CD14-positive monocyte (primary cell): ENCODE measurements at regions not wholly inside any gene's neighbourhood (a gene's known extent, or its start where the extent isn't known, plus 50 kb on each side); places are given as distances from the start of the nearest gene placed in this dataset.

Experiments
- DNase-seq, 3 donors: peaks; one replicate each; pipeline ENCODE4 v3.0.0-alpha.2; 2011 to 2022
- H2AFZ ChIP-seq: 2 replicates; pipeline ENCODE4 v1.6.0; 2012; ENCODE audit warnings: mild to moderate bottlenecking, low read depth, low read length, inconsistent platforms; ENCODE audit not compliant: insufficient read depth, poor library complexity, severe bottlenecking
- H3K27ac ChIP-seq, 2 donors: 1 replicate in 1 of 2; 2 replicates in 1 of 2; pipeline ENCODE4 v1.5.1; 2012 to 2013; ENCODE audit warnings: low read length in 2 of 2, control low read depth in 1 of 2, inconsistent platforms in 1 of 2, low read depth in 1 of 2, mild to moderate bottlenecking in 1 of 2
- H3K27me3 ChIP-seq, 2 donors: one replicate each; pipeline versions ENCODE4 v1.6.0 to v1.6.1; 2011 to 2013; ENCODE audit warnings: low read length in 2 of 2; ENCODE audit not compliant: control insufficient read depth in 2 of 2, insufficient read depth in 2 of 2
- H3K36me3 ChIP-seq, 2 donors: replicated peaks in 1 of 2; 1 replicate in 1 of 2; 2 replicates in 1 of 2; pipeline versions ENCODE4 v1.5.1 to v1.6.1; 2012 to 2013; ENCODE audit warnings: low read length in 2 of 2, control low read depth in 1 of 2, inconsistent platforms in 1 of 2, mild to moderate bottlenecking in 1 of 2; ENCODE audit not compliant: insufficient read depth in 2 of 2, control insufficient read depth in 1 of 2
- H3K4me1 ChIP-seq, 2 donors: 1 replicate in 1 of 2; 2 replicates in 1 of 2; pipeline versions ENCODE4 v1.5.1 to v1.6.1; 2012 to 2013; ENCODE audit warnings: low read length in 2 of 2, control low read depth in 1 of 2, inconsistent platforms in 1 of 2, mild to moderate bottlenecking in 1 of 2, moderate library complexity in 1 of 2; ENCODE audit not compliant: insufficient read depth in 2 of 2, control insufficient read depth in 1 of 2
- H3K4me2 ChIP-seq: replicated peaks from 2 replicates; pipeline ENCODE3; 2012; ENCODE audit warnings: low read length, moderate library complexity, mild to moderate bottlenecking; ENCODE audit not compliant: poor library complexity, severe bottlenecking; ENCODE audit errors: extremely low read depth
- H3K4me3 ChIP-seq, 3 experiments: fragments of 200-600 bp in 1 of 3; sonication (generic) in 1 of 3; replicated peaks in 1 of 3; 1 replicate in 2 of 3; 2 replicates in 1 of 3; pipeline ENCODE4 v1.5.1; 2011 to 2013; ENCODE audit warnings: low read length in 3 of 3, mild to moderate bottlenecking in 3 of 3, control low read depth in 2 of 3, low read depth in 2 of 3, inconsistent platforms in 1 of 3, moderate library complexity in 1 of 3
- H3K79me2 ChIP-seq: 2 replicates; pipeline ENCODE4 v1.6.0; 2012; ENCODE audit warnings: mild to moderate bottlenecking, control low read depth, inconsistent platforms, low read length, moderate library complexity; ENCODE audit not compliant: insufficient read depth
- H3K9ac ChIP-seq: 2 replicates; pipeline ENCODE4 v1.6.0; 2017; ENCODE audit warnings: low read length, mild to moderate bottlenecking; ENCODE audit not compliant: insufficient read depth, poor library complexity, severe bottlenecking
- H3K9me3 ChIP-seq, 2 donors: replicated peaks in 1 of 2; 1 replicate in 1 of 2; 2 replicates in 1 of 2; pipeline versions ENCODE4 v1.5.1 to v1.6.1; 2012 to 2013; ENCODE audit warnings: low read length in 2 of 2, control low read depth in 1 of 2; ENCODE audit not compliant: control insufficient read depth in 1 of 2, insufficient read depth in 1 of 2
- H4K20me1 ChIP-seq: 2 replicates; pipeline ENCODE4 v1.6.0; 2012; ENCODE audit warnings: mild to moderate bottlenecking, low read length, control low read depth, moderate library complexity; ENCODE audit not compliant: insufficient read depth
- H3K27ac Mint-ChIP-seq, 7 donors: one replicate each; pipeline ENCODE4 v1.8.0; 2020; ENCODE audit warnings: mild to moderate bottlenecking in 7 of 7, mixed read lengths in 7 of 7, moderate library complexity in 6 of 7, inconsistent platforms in 2 of 7
- H3K27me3 Mint-ChIP-seq, 3 donors: one replicate each; pipeline ENCODE4 v1.8.0; 2021 to 2022; ENCODE audit warnings: low read depth in 3 of 3, mild to moderate bottlenecking in 3 of 3, mixed read lengths in 3 of 3, moderate library complexity in 3 of 3, inconsistent platforms in 1 of 3
- H3K36me3 Mint-ChIP-seq, 2 donors: one replicate each; pipeline ENCODE4 v1.8.0; 2020; ENCODE audit warnings: mixed read lengths in 2 of 2, inconsistent platforms in 1 of 2, mild to moderate bottlenecking in 1 of 2
- H3K4me1 Mint-ChIP-seq: one replicate; pipeline ENCODE4 v1.8.0; 2020; ENCODE audit warnings: mild to moderate bottlenecking, mixed read lengths
- H3K4me3 Mint-ChIP-seq, 2 donors: one replicate each; pipeline ENCODE4 v1.8.0; 2020; ENCODE audit warnings: mild to moderate bottlenecking in 2 of 2, mixed read lengths in 2 of 2, moderate library complexity in 1 of 2
- H3K9me3 Mint-ChIP-seq, 7 donors: one replicate each; pipeline ENCODE4 v1.8.0; 2020 to 2022; ENCODE audit warnings: mixed read lengths in 7 of 7, mild to moderate bottlenecking in 6 of 7, moderate library complexity in 6 of 7, inconsistent platforms in 2 of 7
- WGBS: methylation state at CpG from one replicate; pipeline ENCODE4 v1.1.5; 2013; ENCODE audit warnings: missing lambda C conversion rate; ENCODE audit not compliant: insufficient coverage; 5-methylcytosine and 5-hydroxymethylcytosine counted together
- intact Hi-C, 2 donors: fragments of 100-400 bp; cut with micrococcal nuclease; formaldehyde crosslinking; loops; one replicate each; pipeline versions ENCODE4 v1.15.0 to v1.15.1; 2023
- TF ChIP-seq, protein P1 (sequence below): fragments of 200-600 bp; IDR thresholded peaks from one replicate; pipeline ENCODE4 v1.8.0; 2022; ENCODE audit warnings: antibody characterized with exemption, mild to moderate bottlenecking

DNA sequence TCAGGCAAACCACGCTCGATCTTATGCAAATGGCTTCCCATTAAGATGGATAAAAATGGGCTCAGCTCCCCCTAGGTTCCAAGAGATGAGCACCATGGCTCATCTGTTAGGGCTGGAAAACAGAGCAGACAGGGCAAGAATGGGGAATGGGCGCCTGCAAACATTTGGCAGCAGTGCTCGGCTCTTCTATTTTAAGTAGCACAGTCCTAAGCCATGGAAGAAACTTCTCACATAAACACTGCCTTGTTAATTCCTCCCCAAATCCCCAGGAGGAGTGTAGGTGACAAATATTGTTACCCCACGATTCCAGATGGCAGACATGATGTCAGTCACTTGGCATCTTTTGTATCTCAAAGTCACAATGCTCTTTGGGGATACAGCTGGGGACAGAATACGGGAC is 221.8 kb downstream of the ICE1 start:
- peaks cover 0 to 2% (median 0%) of the 10 kb centered on the region in 3 donors for H3K27me3 Mint-ChIP-seq
- TF ChIP-seq, protein P1, sequence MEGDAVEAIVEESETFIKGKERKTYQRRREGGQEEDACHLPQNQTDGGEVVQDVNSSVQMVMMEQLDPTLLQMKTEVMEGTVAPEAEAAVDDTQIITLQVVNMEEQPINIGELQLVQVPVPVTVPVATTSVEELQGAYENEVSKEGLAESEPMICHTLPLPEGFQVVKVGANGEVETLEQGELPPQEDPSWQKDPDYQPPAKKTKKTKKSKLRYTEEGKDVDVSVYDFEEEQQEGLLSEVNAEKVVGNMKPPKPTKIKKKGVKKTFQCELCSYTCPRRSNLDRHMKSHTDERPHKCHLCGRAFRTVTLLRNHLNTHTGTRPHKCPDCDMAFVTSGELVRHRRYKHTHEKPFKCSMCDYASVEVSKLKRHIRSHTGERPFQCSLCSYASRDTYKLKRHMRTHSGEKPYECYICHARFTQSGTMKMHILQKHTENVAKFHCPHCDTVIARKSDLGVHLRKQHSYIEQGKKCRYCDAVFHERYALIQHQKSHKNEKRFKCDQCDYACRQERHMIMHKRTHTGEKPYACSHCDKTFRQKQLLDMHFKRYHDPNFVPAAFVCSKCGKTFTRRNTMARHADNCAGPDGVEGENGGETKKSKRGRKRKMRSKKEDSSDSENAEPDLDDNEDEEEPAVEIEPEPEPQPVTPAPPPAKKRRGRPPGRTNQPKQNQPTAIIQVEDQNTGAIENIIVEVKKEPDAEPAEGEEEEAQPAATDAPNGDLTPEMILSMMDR: no peak
- no peaks in the 10 kb centered on the region for H3K4me1 ChIP-seq
- no peak overlapping the region for H3K9ac ChIP-seq
- intact Hi-C loops: no loop called here
- no peaks in the 10 kb centered on the region for H3K27me3 ChIP-seq
- H3K4me3 Mint-ChIP-seq: no peak overlapping the region
- H3K36me3 ChIP-seq: no peaks in the 10 kb centered on the region
- H3K36me3 Mint-ChIP-seq: no peaks in the 10 kb centered on the region
- H3K9me3 Mint-ChIP-seq: peaks cover 0 to 4% (median 2%) of the 10 kb centered on the region in 7 donors
- H3K27ac Mint-ChIP-seq: no peak overlapping the region
- DNase-seq: no peak
- no peaks in the 10 kb centered on the region for H3K4me1 Mint-ChIP-seq
- H3K9me3 ChIP-seq: peaks cover 10 to 14% of the 10 kb centered on the region in 2 donors
- no peaks in the 10 kb centered on the region for H3K79me2 ChIP-seq
- H4K20me1 ChIP-seq: no peaks in the 10 kb centered on the region
- no peak overlapping the region for H3K27ac ChIP-seq
- H2AFZ ChIP-seq: no peak overlapping the region
- H3K4me2 ChIP-seq: no peak overlapping the region
- 82% methylated on average over 4 of the region's 6 CpGs for WGBS
- no peak overlapping the region for H3K4me3 ChIP-seq

- peaks cover 0 to 2% (median 0%) of the 10 kb centered on the region in 3 donors for H3K27me3 Mint-ChIP-seq
- Histone ChIP-seq H3K36me3 (no peaks in the 10 kb centered on the region), H3K27ac (no peak overlapping the region), H3K79me2 (no peaks in the 10 kb centered on the region), H3K27me3 (no peaks in the 10 kb centered on the region), H3K4me1 (no peaks in the 10 kb centered on the region), H2AFZ (no peak overlapping the region), H4K20me1 (no peaks in the 10 kb centered on the region), H3K4me3 (no peak overlapping the region), H3K4me2 (no peak overlapping the region), H3K9me3 (peaks cover 2 to 12% of the 10 kb centered on the region in 2 donors), H3K9ac (no peak overlapping the region)
- peaks cover 0 to 4% (median 2%) of the 10 kb centered on the region in 7 donors for H3K9me3 Mint-ChIP-seq
- TF ChIP-seq, protein P1: no peak
- H3K36me3 Mint-ChIP-seq: no peaks in the 10 kb centered on the region
- no peak for DNase-seq
- no CpG with 5 or more reads among the region's 4 CpGs for WGBS
- no peak overlapping the region for H3K27ac Mint-ChIP-seq
- H3K4me1 Mint-ChIP-seq: no peaks in the 10 kb centered on the region
- H3K4me3 Mint-ChIP-seq: no peak overlapping the region
- intact Hi-C loops: no loop called here
Observed at GRCh38 chr5:5643481-5643880, 221.0 kb downstream of the ICE1 start.
